GM12872 (cell line): ENCODE measurements at regions not wholly inside any gene's neighbourhood (a gene's known extent, or its start where the extent isn't known, plus 50 kb on each side); places are given as distances from the start of the nearest gene placed in this dataset.

Source experiments
- TF ChIP-seq, protein P1 (sequence below): IDR thresholded peaks from 3 replicates; pipeline ENCODE4 v1.5.1; 2011; ENCODE audit warnings: low read depth, mild to moderate bottlenecking, low read length, moderate library complexity; ENCODE audit not compliant: insufficient read depth

DNA sequence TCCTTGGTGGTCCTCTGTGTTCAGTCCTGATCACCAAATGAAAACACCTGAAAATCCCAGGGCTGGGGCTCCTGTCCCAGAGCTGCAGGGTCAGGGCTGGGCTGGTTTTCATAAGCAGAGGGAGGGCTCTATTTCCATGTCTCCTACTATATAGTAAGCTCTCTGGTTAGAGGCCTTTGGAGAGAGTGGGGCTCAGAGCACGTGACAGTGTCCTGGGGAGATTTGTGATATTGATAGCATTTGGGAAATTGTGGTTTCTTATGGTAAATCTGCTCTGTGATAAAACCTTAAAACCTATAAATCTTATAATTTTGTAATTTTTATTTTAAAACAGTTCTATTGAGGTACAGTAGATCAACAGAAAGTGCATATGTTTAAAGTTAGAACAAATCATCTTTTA lies 1202.2 kb downstream of the TMEM121 start:
- TF ChIP-seq, protein P1, sequence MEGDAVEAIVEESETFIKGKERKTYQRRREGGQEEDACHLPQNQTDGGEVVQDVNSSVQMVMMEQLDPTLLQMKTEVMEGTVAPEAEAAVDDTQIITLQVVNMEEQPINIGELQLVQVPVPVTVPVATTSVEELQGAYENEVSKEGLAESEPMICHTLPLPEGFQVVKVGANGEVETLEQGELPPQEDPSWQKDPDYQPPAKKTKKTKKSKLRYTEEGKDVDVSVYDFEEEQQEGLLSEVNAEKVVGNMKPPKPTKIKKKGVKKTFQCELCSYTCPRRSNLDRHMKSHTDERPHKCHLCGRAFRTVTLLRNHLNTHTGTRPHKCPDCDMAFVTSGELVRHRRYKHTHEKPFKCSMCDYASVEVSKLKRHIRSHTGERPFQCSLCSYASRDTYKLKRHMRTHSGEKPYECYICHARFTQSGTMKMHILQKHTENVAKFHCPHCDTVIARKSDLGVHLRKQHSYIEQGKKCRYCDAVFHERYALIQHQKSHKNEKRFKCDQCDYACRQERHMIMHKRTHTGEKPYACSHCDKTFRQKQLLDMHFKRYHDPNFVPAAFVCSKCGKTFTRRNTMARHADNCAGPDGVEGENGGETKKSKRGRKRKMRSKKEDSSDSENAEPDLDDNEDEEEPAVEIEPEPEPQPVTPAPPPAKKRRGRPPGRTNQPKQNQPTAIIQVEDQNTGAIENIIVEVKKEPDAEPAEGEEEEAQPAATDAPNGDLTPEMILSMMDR = no peak

- TF ChIP-seq, protein P1 = no peak
Measured at GRCh38 chr14:106729551-106729950, 1203.2 kb downstream of the TMEM121 start.

GRCh38 chr14:106733771-106734170 lies 1207.4 kb downstream of the TMEM121 start:
- TF ChIP-seq, protein P1 = no peak

- TF ChIP-seq, protein P1 = no peak
Measured at GRCh38 chr14:106737021-106737420, 1210.6 kb downstream of the TMEM121 start.

- TF ChIP-seq, protein P1 = no peak
Measured at GRCh38 chr14:106738075-106738474, 1211.7 kb downstream of the TMEM121 start.

DNA sequence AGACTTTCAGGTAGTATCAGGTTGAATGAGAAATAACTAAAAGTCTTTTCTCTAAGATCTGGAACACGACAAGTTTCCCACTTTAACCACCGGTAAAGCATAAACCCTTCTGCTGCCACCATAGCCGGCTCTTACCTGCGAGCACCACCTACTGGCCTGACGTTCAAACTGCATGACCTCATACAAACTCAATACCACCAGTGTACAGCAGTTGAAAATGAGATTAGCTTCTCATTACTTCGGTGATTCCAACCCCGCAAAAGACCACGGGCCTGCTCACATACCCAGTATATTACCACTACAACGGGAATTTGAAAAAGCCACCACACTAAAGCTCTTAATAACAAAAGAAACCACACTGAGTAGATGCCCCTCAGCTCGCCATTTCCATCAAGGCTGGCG lies 1238.6 kb downstream of the TMEM121 start:
- TF ChIP-seq, protein P1 = peak; percentile 55; the same call in 2 of the 3 replicates

GRCh38 chr14:106766145-106766544 lies 1239.8 kb downstream of the TMEM121 start:
- TF ChIP-seq, protein P1 = no peak
